KMS-11 (cell line): ENCODE measurements at regions not wholly inside any gene's neighbourhood (a gene's known extent, or its start where the extent isn't known, plus 50 kb on each side); places are given as distances from the start of the nearest gene placed in this dataset.

Source experiments
- H2AFZ ChIP-seq: fragments of 200-600 bp; sonication (generic); 2 replicates; pipeline ENCODE4 v1.6.1; 2016; ENCODE audit warnings: antibody characterized with exemption, mixed run types, low read depth
- H3K27ac ChIP-seq: fragments of 200-600 bp; sonication (generic); 2 replicates; pipeline ENCODE4 v1.6.1; 2016; ENCODE audit warnings: mild to moderate bottlenecking, mixed run types
- H3K27me3 ChIP-seq: fragments of 200-600 bp; sonication (generic); 2 replicates; pipeline ENCODE4 v1.6.1; 2017; ENCODE audit warnings: mild to moderate bottlenecking, low read depth, mixed run types, moderate library complexity; ENCODE audit not compliant: insufficient read depth
- H3K36me3 ChIP-seq: fragments of 200-600 bp; sonication (generic); 2 replicates; pipeline ENCODE4 v1.6.1; 2017; ENCODE audit warnings: mild to moderate bottlenecking, mixed run types; ENCODE audit not compliant: insufficient read depth
- H3K4me1 ChIP-seq: fragments of 200-600 bp; sonication (generic); 2 replicates; pipeline ENCODE4 v1.6.1; 2016; ENCODE audit warnings: mild to moderate bottlenecking, low read depth, mixed run types; ENCODE audit not compliant: poor library complexity, severe bottlenecking
- H3K4me2 ChIP-seq: fragments of 200-600 bp; sonication (generic); 2 replicates; pipeline ENCODE4 v1.7.0; 2016; ENCODE audit warnings: mild to moderate bottlenecking, mixed run types
- H3K4me3 ChIP-seq: fragments of 200-600 bp; sonication (generic); IDR thresholded peaks from 2 replicates; pipeline ENCODE4 v1.6.1; 2017; ENCODE audit warnings: low read depth, low read length, mixed read lengths; ENCODE audit not compliant: insufficient read depth
- H3K79me2 ChIP-seq: fragments of 200-600 bp; sonication (generic); 2 replicates; pipeline ENCODE4 v1.6.1; 2016; ENCODE audit warnings: low read depth, mixed run types; ENCODE audit not compliant: insufficient read depth
- H3K9ac ChIP-seq: fragments of 200-600 bp; sonication (generic); 2 replicates; pipeline ENCODE4 v1.6.1; 2016; ENCODE audit warnings: mild to moderate bottlenecking, mixed run types
- H4K20me1 ChIP-seq: fragments of 200-600 bp; sonication (generic); 2 replicates; pipeline ENCODE4 v1.6.1; 2016; ENCODE audit warnings: mild to moderate bottlenecking, mixed run types; ENCODE audit not compliant: insufficient read depth
- TF ChIP-seq, protein P1 (sequence below): fragments of 200-600 bp; sonication (generic); conservative IDR thresholded peaks from 2 replicates; pipeline ENCODE4 v1.6.1; 2017; ENCODE audit warnings: low read depth, mild to moderate bottlenecking, antibody characterized with exemption, low read length, moderate library complexity, mixed read lengths

DNA sequence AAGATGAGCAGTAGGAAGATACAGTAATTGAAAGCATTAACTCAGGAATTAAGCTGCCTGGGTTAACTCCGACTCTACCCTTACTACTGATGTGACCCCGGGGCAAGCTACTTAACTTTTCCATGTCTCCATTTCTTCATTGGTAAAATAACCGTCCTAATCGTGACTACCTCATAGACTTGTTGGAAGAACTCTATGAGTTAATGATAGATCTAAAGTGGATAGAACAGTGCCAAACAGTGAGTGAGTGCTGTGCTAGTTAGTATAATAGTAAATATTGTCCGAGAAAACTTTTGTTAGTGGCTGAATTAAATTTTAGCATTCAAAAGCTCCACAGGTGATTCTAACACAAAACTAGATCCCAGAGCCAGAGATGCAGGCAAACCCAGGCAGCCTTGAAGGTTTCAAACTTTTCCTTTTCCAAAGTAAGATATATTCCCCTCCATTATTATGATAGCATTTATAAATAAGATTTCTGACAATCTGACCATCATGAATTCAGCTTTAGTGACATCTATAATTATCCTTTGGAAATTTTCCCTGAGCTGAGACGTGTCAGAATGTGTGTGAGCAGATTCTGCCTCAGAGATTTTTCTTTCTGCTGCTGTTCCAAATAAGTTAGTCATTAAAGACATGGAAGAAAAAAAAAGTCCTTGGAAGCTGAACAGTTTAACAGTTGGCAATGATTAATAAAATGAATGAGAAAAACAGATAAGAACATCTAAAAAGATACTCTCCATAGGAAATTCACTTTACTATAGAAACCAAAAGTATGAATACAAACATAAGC, 369.5 kb downstream of the PRELID2 start:
- Histone ChIP-seq H3K79me2 (no peaks in the 10 kb centered on the region), H2AFZ (no peak overlapping the region), H3K27ac (no peak overlapping the region), H3K4me1 (no peaks in the 10 kb centered on the region), H3K36me3 (no peaks in the 10 kb centered on the region), H4K20me1 (no peaks in the 10 kb centered on the region), H3K4me2 (no peak overlapping the region), H3K27me3 (no peaks in the 10 kb centered on the region; the same call in 1 of the 2 replicates), H3K4me3 (no peak overlapping the region), H3K9ac (no peak overlapping the region)
- TF ChIP-seq, protein P1, sequence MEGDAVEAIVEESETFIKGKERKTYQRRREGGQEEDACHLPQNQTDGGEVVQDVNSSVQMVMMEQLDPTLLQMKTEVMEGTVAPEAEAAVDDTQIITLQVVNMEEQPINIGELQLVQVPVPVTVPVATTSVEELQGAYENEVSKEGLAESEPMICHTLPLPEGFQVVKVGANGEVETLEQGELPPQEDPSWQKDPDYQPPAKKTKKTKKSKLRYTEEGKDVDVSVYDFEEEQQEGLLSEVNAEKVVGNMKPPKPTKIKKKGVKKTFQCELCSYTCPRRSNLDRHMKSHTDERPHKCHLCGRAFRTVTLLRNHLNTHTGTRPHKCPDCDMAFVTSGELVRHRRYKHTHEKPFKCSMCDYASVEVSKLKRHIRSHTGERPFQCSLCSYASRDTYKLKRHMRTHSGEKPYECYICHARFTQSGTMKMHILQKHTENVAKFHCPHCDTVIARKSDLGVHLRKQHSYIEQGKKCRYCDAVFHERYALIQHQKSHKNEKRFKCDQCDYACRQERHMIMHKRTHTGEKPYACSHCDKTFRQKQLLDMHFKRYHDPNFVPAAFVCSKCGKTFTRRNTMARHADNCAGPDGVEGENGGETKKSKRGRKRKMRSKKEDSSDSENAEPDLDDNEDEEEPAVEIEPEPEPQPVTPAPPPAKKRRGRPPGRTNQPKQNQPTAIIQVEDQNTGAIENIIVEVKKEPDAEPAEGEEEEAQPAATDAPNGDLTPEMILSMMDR = no peak

DNA sequence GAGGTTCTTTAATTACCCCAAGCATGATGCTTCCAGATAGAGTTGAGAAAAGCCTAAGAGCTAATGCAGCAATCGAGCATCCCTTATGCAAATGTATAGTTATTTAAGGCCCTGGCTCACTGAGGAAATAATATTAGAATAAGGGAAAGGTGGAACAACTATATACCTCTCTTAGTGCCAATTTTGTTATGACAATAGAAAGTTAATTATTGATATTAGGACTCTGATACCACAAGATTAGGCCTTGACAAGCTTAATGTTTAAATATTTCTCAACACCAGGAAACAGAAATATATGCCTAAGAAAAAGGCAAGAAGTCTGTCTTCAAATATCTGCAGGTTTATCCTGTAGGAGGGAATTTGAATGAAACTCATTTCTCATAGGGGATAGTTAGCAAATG, 371.0 kb downstream of the PRELID2 start:
- TF ChIP-seq, protein P1 = no peak
- H3K79me2 ChIP-seq = no peaks in the 10 kb centered on the region
- no peaks in the 10 kb centered on the region; the same call in 1 of the 2 replicates for H3K27me3 ChIP-seq
- no peaks in the 10 kb centered on the region for H3K4me1 ChIP-seq
- no peaks in the 10 kb centered on the region for H3K36me3 ChIP-seq
- H4K20me1 ChIP-seq = no peaks in the 10 kb centered on the region
- H3K27ac ChIP-seq = no peak overlapping the region
- H3K4me3 ChIP-seq = no peak overlapping the region
- H3K4me2 ChIP-seq = no peak overlapping the region
- no peak overlapping the region for H2AFZ ChIP-seq
- no peak overlapping the region for H3K9ac ChIP-seq

DNA sequence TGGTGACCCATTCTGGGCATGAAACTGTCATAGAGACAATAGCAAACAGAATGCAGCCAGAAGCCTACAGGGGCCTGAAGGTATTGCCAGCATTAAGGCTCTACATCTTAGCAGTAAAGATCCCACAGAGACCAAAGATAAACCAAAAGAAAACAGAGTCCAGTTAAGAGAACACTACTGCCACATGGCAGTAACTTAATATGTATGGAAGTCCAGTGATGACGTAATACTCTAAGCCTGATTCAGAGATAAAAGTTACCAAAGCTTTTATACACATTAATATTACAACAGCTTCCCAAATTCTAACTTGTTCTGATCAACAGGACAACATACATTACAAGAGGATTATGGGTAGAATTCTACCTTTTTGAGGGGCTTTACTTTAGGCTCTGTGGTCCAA, 371.5 kb downstream of the PRELID2 start:
- no peak overlapping the region for H3K4me3 ChIP-seq
- H4K20me1 ChIP-seq = no peaks in the 10 kb centered on the region
- H3K79me2 ChIP-seq = no peaks in the 10 kb centered on the region
- H3K27me3 ChIP-seq = no peaks in the 10 kb centered on the region; the same call in 1 of the 2 replicates
- H2AFZ ChIP-seq = no peak overlapping the region
- H3K27ac ChIP-seq = no peak overlapping the region
- TF ChIP-seq, protein P1 = no peak
- H3K9ac ChIP-seq = no peak overlapping the region
- no peaks in the 10 kb centered on the region for H3K4me1 ChIP-seq
- no peaks in the 10 kb centered on the region for H3K36me3 ChIP-seq
- H3K4me2 ChIP-seq = no peak overlapping the region

DNA sequence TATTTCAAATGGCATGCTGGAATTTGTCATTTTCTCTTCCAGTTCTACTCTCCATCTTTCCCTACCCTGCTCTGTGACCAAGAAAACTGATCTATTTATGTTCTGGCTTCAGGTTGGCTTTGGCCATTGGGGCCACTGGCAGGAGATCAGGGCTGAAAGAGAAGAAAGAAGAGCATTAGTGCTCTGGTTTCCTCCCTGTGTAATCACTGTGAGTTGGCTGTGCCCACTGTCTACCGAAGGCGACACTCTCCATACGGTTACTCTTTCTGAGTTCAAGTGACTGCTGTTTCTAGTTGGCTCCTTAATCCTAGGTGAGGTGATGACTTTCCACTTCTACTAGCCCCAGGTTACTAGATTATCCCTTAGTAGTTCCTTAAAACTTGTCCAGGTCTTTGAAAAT, 372.6 kb downstream of the PRELID2 start:
- TF ChIP-seq, protein P1 = no peak
- Histone ChIP-seq H3K36me3 (no peaks in the 10 kb centered on the region), H3K4me2 (no peak overlapping the region), H3K4me3 (no peak overlapping the region), H3K79me2 (no peaks in the 10 kb centered on the region), H3K9ac (no peak overlapping the region), H2AFZ (no peak overlapping the region), H3K27me3 (no peaks in the 10 kb centered on the region; the same call in 1 of the 2 replicates), H4K20me1 (no peaks in the 10 kb centered on the region), H3K4me1 (no peaks in the 10 kb centered on the region), H3K27ac (no peak overlapping the region)
